ENCODE measurements at regions not wholly inside any gene's neighbourhood (a gene's known extent, or its start where the extent isn't known, plus 50 kb on each side); places are given as distances from the start of the nearest gene placed in this dataset.
"Not testable (repeated sequence)": the region's sequence is repeated elsewhere in the genome, so short reads cannot be mapped to it uniquely, and the experiment has no call there.

GRCh38 chr12:28771968-28772367, 377.1 kb upstream of the FAR2 start:
- DNase-seq (ENCODE audit: low read depth in 2 of 2) = no peak

- DNase-seq (ENCODE audit: low read depth in 2 of 2) = no peak
These were observed 373.5 kb upstream of the FAR2 start for GRCh38 chr12:28775556-28775955.

DNA sequence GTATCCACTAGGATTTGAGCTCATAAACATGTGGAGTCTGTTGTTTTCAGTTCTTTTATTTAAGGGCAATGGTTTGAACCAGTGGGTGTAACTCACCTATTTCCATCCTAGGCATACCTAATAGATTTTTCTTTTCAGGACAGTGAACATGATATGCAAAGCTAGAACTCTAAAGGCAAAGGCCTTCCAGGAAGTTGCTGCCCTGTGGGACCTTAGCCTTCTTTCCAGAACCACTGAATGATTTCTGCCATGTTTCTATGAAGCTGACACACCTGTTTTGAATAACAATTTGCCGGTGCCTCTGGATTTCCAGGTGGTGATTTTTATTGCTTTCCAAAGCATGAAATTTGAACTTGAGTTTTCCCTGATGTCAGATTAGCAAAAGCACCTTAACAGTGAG, 372.9 kb upstream of the FAR2 start:
- DNase-seq (ENCODE audit: low read depth in 2 of 2) = no peak

GRCh38 chr12:28776913-28777422, 372.1 kb upstream of the FAR2 start:
- DNase-seq (ENCODE audit: low read depth in 2 of 2) = no peak

DNA sequence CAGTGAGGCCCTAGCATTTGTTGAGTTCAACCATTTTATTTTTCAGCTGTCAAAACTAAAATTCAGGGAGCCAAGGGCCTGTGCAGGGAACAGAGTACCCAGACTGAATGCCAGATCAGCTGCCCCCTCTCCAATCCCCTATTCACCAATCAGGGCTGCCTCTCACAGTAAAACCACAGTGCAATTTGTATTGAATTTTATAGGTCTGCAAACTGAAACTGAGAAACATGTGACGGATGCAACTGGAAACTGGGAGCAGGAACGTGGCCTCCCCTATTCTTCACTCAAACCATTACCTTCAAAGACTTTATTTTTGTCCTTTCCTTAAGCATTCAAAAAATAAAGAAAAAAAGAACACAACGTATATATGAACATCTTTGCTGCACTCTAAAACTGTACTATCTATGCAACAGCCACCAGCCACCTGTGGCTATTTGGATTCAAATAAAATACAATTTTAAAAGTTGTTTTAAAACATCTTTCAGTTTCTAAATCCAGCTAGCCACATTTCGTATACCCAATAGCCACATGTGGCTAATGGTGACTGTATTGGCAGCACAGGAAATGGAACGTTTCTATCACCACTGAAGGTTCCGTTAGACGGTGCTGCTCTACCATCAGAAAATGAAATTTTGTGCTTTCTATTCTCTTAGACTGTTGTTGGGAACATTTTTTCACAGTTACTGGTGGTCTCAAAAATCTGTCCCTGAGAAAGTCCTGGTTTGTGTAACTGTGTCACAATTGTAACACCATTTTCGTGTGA, 371.3 kb upstream of the FAR2 start:
- no peak for DNase-seq (ENCODE audit: low read depth in 2 of 2)

DNA sequence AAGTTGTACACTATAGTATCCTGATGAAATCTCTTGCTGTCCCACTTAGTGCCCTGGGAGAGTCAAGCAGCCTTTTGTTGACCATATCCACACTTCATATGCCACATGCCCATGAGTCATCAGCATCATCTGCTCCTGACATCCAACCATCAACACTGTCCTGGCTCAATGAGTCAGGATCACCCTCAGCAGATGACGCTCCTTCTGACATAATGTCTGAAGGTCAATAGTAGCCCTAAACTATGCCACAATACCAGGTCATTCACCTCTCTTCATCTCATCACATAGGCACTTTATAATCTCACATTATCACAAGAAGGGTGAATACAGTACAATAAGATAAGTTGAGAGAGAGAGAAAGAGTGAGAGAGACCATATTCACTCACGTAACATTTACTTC, 369.0 kb upstream of the FAR2 start:
- no peak for DNase-seq (ENCODE audit: low read depth in 2 of 2)

DNA sequence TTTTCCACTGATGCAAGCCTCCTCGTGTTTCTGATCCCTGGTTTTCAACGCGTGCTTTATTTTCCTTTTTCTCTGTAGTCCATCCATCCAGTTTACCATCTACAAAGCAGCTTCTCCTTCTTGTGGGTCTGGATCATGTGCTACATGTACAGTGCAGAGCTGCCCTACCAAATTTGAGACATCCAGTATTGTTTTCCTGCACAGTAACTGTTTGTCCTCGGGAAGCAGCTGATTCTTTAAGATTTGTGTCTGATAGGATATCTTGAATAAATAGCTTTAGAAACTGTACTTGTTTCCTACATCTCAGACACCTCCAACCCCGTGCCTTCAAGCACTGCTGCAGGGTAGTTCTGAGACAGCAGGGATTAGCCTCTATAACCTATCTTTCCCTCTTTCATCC, 368.1 kb upstream of the FAR2 start:
- no peak for DNase-seq (ENCODE audit: low read depth in 2 of 2)

GRCh38 chr12:28781671-28782652, 367.1 kb upstream of the FAR2 start:
- DNase-seq (ENCODE audit: low read depth in 2 of 2) = no peak

- DNase-seq (ENCODE audit: low read depth in 2 of 2) = no peak
These were observed 366.3 kb upstream of the FAR2 start for GRCh38 chr12:28782812-28783211.

- no peak for DNase-seq (ENCODE audit: low read depth in 2 of 2)
These were observed 361.9 kb upstream of the FAR2 start for GRCh38 chr12:28787151-28787550.

- DNase-seq (ENCODE audit: low read depth in 2 of 2) = not testable (repeated sequence)
These were observed 360.8 kb upstream of the FAR2 start for GRCh38 chr12:28788256-28788655.

DNA sequence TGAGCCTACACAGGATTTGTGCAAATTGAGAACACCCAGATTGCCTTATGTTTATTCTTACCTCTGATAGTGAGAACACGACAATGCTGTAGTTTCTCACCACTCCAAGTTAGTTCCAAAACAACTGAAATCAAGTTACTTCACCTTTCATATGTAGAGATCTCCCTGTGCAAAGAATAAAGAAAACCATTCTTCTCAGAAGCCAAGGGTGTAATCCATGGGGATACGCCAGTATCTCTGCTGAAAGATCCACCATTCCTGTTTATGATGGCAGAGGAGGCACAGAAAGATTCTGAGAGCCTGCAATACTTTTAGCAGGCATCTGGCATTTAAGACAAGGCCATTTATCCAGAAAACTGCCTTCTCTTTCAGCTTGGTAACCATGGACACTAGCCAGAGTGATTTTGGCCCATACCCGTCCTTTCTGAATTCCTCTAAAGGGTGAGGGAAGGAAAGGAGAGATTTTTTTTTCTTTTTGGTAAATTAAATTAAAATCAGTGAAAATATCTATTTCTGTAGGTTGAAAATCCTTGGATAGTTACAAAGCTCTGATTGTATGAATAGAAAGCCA, 355.4 kb upstream of the FAR2 start:
- DNase-seq (ENCODE audit: low read depth in 2 of 2) = no peak

- DNase-seq (ENCODE audit: low read depth in 2 of 2) = no peak
These were observed 354.9 kb upstream of the FAR2 start for GRCh38 chr12:28794211-28794610.

- no peak for DNase-seq (ENCODE audit: low read depth in 2 of 2)
These were observed 354.3 kb upstream of the FAR2 start for GRCh38 chr12:28794786-28795185.

DNA sequence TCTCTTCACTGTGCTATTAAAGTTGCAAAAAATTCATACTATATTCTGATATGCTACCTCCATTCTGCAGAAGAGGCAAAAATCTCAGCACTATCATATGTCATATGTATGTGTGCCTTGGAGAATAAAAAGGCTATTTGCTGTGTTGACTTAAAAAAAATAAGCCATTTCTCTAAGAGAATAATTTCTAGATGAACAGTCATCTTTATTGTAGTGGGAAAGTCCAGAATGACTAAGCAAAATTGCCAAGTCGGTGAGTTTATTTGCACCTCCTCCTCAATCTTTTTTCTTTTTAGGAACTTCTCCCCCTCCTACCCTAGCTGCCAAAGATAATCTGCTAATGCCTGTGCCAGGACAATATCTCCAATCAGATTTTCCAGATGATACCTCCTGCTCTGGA, 353.8 kb upstream of the FAR2 start:
- DNase-seq (ENCODE audit: low read depth in 2 of 2) = no peak

GRCh38 chr12:28799348-28799747, 349.7 kb upstream of the FAR2 start:
- DNase-seq (ENCODE audit: low read depth in 2 of 2) = no peak

GRCh38 chr12:28800129-28800528, 348.9 kb upstream of the FAR2 start:
- DNase-seq (ENCODE audit: low read depth in 2 of 2) = no peak

- DNase-seq (ENCODE audit: low read depth in 2 of 2) = no peak
These were observed 346.2 kb upstream of the FAR2 start for GRCh38 chr12:28802706-28803438.

DNA sequence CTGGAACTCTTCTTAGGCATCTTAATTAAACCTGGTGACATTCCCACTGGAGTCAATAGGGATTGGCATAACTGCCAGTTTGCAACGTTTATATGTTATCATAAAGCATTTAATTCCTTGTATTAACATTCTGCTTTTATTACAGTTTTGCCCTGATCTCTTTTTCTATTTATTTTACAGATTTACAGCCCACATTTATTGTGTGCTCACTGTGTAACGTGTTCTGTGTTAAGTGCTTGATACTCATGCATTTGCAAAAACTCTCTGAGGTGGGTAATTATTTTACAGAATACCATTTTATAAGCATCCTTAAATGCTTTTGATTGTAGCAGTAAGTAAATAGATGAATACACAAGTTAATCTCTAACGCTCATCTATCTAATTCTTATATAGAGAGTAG, 341.5 kb upstream of the FAR2 start:
- no peak for DNase-seq (ENCODE audit: low read depth in 2 of 2)

GRCh38 chr12:28811457-28811856, 337.6 kb upstream of the FAR2 start:
- no peak for DNase-seq (ENCODE audit: low read depth in 2 of 2)

DNA sequence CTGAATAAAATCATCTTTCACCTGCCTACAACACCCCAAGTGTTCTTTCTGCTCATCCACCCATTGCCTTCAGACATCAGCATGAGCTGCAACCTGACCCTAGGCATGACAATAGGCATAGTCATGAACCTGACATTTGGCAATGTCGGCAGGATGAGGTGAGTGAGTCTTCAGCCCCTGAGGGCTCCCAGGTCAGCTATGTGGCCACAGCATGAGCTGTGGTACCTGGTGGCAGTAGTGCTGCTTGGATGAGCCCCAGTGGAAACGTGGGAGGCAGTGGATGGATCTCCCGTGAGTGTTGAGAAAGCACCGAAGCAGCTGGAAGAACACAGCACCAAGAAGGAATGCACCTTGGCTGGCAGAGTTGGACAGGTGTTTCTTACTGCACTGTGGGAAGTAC, 334.8 kb upstream of the FAR2 start:
- no peak for DNase-seq (ENCODE audit: low read depth in 2 of 2)

GRCh38 chr12:28817524-28817923, 331.6 kb upstream of the FAR2 start:
- DNase-seq (ENCODE audit: low read depth in 2 of 2) = no peak

All from stimulated activated CD4-positive, alpha-beta T cell treated with anti-CD3 and anti-CD28 coated beads, Interleukin-4, amount 100 ng/mL, for 48 hours (primary cell).